ENCODE measurements at regions not wholly inside any gene's neighbourhood (a gene's known extent, or its start where the extent isn't known, plus 50 kb on each side); places are given as distances from the start of the nearest gene placed in this dataset.

GRCh38 chr4:63275491-63275890 lies 1133.8 kb downstream of the TECRL start:
- TF ChIP-seq, protein P1, sequence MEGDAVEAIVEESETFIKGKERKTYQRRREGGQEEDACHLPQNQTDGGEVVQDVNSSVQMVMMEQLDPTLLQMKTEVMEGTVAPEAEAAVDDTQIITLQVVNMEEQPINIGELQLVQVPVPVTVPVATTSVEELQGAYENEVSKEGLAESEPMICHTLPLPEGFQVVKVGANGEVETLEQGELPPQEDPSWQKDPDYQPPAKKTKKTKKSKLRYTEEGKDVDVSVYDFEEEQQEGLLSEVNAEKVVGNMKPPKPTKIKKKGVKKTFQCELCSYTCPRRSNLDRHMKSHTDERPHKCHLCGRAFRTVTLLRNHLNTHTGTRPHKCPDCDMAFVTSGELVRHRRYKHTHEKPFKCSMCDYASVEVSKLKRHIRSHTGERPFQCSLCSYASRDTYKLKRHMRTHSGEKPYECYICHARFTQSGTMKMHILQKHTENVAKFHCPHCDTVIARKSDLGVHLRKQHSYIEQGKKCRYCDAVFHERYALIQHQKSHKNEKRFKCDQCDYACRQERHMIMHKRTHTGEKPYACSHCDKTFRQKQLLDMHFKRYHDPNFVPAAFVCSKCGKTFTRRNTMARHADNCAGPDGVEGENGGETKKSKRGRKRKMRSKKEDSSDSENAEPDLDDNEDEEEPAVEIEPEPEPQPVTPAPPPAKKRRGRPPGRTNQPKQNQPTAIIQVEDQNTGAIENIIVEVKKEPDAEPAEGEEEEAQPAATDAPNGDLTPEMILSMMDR (conservative IDR thresholded peaks at IDR 0.05; ENCODE audit: low read depth, low read length): no peak
- H3K4me3 ChIP-seq (ENCODE audit: low read length): no peak overlapping the region
- no peak for DNase-seq (ENCODE audit: low read depth)

GRCh38 chr4:63269156-63269555 lies 1140.1 kb downstream of the TECRL start:
- no peak overlapping the region for H3K4me3 ChIP-seq (ENCODE audit: low read length)
- TF ChIP-seq, protein P1 (conservative IDR thresholded peaks at IDR 0.05; ENCODE audit: low read depth, low read length): no peak
- DNase-seq (ENCODE audit: low read depth): no peak

DNA sequence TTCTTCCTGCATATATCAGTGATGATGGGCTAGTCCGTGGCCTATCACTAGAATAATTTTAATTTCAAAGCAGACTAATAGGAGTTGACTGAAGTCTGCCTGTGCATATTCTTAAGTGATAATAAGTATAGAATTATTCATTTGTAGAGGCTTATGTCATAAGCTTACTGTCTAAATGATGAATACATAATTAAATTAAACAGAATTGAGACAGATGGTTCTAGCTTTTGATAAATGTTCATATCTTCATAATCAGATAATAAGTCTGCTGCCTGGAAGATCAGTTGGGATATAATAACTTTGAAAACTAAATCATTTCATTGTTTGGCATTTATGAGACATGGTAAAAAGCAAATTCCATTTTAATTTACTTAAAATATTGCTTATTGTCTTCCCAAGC lies 1175.6 kb downstream of the TECRL start:
- TF ChIP-seq, protein P1 (conservative IDR thresholded peaks at IDR 0.05; ENCODE audit: low read depth, low read length): no peak
- no peak overlapping the region for H3K4me3 ChIP-seq (ENCODE audit: low read length)
- DNase-seq (ENCODE audit: low read depth): no peak

DNA sequence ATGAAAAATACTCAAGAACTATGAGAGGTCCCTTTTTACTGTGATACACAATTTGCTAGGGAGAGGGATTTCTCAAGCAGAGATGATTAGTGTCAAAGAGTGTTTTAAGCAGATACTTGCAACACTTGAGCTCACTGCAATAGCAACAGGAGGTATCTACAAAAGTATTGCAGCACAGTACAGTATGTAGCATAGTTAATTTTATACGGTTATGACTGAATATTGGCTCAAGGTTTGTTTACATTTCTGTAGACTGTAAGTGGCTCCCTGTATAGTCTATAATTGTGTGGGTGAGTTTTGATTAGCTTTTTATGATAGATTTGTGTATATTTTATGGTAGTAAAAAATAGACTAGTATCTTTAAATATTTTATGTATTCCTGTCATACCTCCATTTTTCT lies 1177.2 kb downstream of the TECRL start:
- no peak overlapping the region for H3K4me3 ChIP-seq (ENCODE audit: low read length)
- DNase-seq (ENCODE audit: low read depth): no peak
- TF ChIP-seq, protein P1 (conservative IDR thresholded peaks at IDR 0.05; ENCODE audit: low read depth, low read length): no peak

DNA sequence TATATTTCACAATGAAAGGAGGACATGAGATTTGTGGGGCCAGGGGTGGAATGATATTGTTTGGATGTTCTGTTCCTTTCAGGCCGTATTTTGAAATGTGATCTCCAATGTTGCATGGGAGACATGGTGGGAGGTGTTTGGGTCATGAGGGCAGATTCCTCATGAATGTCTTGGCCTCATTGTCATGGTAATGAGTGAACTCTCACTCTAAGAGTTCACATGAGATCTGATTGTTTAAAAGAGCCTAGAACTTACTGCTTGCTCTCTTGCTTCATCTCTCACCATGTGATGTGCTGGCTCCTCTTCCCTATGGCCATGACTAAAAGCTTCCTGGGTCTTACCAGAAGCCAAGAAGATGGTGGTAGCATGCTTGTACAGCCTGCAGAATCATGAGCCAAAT lies 1183.0 kb downstream of the TECRL start:
- no peak overlapping the region for H3K4me3 ChIP-seq (ENCODE audit: low read length)
- DNase-seq (ENCODE audit: low read depth): no peak
- TF ChIP-seq, protein P1 (conservative IDR thresholded peaks at IDR 0.05; ENCODE audit: low read depth, low read length): no peak

DNA sequence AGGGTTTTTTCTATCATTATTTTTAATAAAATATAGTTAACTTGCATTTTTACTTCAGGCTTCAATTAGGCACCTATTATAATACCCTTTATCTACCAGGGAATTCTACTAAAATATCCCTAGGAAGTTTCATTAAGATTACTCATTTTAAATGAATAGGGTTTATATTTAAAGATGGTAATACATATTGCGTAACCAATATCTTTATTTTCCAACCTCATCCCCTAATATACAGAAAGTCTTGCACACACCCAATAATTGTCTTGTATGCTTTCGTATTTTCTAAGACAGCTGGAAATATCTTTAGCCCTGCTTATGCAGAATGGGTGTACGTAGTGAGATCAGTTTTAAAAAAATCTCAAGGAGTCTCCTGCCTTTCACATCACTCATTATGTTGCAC lies 1186.8 kb downstream of the TECRL start:
- no peak for DNase-seq (ENCODE audit: low read depth)
- H3K4me3 ChIP-seq (ENCODE audit: low read length): no peak overlapping the region
- TF ChIP-seq, protein P1 (conservative IDR thresholded peaks at IDR 0.05; ENCODE audit: low read depth, low read length): no peak

DNA sequence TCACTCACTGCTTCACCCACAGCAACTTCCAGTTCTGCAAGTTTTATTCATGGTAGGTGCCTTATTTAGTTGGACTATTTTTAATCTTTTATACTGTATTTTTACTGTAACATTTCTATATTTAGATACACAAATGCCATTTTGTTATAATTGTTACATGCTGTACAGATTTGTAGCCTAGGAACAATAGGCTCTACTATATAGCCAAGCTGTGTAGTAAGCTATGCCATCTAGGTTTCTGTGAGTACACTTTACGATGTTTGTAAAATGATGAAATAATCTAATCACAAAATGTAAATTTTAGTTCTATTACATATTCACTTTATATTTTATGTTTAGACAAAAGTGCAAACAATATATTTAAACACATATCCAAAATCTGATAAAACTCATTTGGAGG lies 1187.8 kb downstream of the TECRL start:
- DNase-seq (ENCODE audit: low read depth): no peak
- TF ChIP-seq, protein P1 (conservative IDR thresholded peaks at IDR 0.05; ENCODE audit: low read depth, low read length): no peak
- no peak overlapping the region for H3K4me3 ChIP-seq (ENCODE audit: low read length)

Measured in retinal pigment epithelial cell (primary cell).